NCI-H526 treated with DMSO at 0.1 percent for 48 hours (cell line): ENCODE measurements at regions not wholly inside any gene's neighbourhood (a gene's known extent, or its start where the extent isn't known, plus 50 kb on each side); places are given as distances from the start of the nearest gene placed in this dataset.
A peak's percentile ranks its signal among the peaks of the same experiment; 100 is the strongest.

Experiments used
- DNase-seq: peaks from one replicate; lab custom pipeline; 2025; lab: John Stamatoyannopoulos, UW

DNA sequence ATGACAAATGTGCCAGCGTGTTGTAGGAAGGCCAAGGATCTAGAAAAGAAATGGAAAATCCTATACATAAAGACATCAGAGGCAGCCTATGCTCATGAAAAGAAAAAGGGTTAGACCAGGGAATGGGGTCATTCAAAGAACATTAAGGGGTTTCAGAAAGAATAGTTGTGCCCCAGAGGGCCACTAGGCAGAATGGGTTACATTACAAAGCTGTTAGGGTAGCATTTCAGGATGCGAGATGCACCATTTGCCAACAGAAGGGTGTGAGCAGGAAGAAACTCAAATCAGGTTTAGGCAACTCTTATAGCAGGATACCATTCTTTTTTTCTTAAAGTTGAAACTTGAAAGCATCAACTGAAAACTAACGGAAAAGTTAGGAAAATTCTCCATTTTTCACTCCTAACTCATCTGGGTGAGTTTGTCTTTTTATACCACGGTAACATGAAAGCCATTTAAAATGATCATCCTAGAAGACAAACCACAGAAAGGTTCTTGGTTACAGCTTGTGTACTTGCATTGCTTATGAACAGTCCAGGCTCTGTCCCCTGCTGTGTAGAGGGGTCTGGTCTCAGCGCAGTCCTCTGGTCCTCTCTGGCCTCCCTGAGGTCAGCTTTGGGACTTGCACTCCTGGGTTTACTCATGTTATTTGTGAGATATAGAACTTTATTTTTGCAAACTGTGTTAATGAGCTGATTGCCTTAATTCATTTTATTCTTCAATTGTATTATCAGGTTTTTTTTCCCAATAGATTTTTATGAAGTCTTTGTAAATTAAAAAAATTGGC, 209.1 kb downstream of the DACT1 start:
- DNase-seq: no peak

DNA sequence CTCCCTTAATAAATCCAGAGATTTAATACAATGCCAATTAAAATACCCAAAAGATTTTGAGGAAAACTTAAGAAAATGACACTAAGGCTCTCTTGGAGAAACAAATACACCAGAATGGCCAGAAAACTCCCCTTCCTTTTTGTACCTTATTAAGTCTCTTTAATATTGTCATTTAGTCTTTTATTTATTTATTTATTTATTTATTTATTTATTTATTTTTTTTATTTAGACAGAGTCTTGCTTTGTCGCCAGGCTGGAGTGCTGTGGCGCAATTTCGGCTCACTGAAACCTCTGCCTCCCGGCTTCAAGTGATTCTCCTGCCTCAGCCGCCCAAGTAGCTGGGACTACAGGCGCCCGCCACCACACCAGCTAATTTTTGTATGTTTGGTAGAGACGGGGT, 210.6 kb downstream of the DACT1 start:
- DNase-seq: no peak

DNA sequence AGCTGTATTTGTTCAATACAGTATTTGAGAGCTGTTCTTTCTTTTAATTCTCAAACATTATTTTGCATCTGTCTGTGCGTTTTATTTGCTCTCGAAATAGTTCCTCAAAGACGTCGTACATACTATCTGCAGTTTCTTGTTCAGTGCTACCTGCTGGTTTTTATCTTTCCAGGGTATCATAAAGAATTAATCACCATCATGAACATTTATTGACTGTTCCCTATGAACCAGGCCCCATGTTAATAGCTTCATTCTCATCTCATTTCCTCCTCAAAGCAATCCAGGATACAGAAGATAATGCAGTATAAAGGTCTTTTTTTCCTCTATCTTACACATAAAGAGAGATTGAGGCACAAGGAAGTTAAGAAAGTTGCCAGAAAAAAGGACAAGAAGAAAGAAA, 211.8 kb downstream of the DACT1 start:
- no peak for DNase-seq

DNA sequence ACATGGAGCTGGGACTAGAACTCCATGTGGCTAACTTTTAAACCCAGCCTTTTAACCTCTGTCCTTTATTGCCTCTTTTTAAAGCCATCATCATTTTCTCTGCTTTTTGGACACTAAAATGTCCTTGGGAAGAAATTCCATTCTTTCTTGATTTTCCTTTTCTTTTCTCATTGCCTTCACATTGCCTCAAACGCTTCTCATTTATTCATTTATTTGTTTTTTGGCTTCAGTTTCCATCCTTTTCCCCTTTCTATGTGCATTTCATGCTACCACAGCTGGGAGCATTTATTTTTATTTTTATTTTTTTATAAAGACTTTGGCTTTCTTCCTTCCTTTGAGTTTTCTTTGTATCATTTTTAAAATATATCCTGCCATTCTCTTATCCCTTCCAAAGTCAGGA, 212.2 kb downstream of the DACT1 start:
- DNase-seq: no peak

DNA sequence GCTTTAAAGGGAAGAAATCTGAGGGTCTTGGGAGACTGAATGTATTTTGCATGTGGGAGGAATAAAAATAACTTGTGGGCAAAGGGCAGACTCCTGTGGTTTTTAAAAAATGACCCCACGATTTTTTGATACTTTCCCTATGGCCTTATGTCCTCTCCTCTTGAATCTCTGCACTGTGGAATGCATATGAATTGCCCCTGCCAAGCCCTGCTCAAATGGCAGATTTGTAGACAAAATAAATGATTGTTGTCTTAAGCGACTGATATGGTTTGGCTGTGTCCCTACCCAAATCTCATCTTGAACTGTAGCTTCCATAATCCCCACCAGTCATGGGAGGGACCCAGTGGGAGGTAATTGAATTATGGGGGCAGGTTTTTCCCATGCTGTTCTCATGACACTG, 223.8 kb downstream of the DACT1 start:
- no peak for DNase-seq

DNA sequence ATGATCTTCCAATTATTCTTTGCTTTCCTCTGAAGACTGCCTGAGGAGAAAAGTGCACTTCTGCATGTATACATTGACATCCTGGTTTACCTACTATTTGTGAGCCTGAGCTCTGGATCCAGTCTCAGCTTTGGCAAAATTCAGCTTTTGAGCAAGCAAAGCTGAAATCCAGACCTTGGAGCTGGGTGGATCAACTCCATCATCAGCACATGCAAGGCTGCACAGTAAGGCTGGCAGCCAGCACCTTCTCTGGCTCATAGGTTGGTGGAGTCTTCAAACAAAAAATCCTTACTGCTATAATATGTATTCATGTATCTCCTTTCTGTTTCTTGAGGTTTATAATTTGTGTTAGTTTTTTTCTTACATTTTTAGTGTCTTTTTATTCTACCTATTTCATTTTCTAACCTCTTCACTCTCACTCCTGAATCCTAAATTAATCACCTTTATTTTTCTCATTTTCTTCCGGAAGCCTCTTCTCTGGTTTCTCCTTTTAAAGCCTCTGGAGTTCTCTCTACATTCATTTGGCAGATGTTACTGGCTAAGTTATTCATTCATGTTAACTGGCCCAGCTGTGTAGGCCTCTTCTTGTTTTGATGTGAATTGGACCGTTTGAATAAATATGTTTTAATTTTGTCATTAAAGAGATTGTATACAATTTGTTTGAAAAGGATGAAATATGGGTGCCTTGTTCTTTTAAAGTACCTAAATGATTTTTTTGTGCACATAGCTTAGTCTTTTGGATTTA, 224.8 kb downstream of the DACT1 start:
- no peak for DNase-seq

DNA sequence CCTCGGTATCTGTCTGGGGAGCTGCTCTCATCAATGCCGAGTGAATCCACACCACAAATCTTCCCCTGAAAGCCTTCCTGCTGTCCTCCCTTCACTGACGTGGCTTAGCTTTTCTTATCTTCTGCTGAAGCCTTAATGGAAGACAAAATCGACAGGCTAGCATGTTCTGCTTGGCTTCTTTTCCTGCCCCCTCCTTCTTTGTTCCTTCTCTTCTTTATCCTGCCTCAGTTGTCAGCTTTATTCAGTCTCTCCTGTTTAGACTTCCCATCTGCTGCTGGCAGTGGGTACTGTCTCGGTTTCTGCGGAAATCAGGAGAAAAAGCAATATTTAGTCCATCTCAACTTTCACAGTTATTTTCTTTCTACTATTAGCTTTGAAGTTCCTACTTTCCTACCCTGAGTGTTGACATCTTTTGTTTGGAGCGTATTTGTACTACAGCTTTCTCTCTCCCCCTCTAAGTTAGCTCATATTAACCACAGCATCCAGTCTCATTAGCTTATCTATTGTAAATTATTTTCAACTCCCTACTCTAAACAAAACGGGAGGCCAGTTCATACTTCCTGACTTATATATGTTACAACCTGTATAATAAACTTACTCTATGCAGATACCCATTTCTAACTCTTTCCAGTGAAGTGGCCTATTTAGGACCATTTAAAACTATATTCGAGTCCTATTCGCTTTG, 226.0 kb downstream of the DACT1 start:
- no peak for DNase-seq

DNA sequence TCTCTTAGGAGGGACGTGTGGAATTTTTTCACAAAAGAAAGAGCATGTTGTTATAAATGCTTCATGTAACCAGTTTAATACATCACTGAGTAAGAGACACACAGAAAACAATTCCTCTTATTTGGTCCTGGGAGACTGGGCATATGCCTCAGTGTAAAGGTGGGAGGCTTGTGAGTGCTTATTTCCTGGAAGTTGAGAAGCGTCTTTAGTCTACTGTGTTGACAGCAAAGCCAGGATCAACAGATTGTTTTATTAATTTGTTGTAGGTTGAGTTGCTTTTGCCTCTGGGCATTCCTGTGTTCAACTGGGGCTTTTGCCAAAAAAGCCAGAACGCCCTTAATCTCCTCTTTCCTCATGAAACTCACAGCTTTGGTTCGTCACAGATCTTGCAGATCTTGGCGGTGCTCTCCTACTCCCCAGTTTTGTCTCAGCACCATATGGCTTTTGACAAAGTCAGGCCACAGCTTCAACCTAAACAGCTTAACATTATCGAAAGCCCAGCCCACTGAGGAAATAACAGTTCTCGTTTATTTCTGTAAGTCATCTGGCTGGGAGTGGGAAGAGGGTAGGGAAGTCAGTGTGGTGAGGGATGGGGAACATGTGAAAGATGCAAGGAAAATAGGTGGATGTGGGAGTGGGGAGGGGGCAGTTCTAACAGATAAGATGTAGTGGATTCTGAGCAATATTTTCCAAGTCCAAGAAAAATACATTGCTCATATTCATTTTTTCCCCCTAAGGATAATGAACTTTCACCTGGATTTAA, 227.2 kb downstream of the DACT1 start:
- no peak for DNase-seq

DNA sequence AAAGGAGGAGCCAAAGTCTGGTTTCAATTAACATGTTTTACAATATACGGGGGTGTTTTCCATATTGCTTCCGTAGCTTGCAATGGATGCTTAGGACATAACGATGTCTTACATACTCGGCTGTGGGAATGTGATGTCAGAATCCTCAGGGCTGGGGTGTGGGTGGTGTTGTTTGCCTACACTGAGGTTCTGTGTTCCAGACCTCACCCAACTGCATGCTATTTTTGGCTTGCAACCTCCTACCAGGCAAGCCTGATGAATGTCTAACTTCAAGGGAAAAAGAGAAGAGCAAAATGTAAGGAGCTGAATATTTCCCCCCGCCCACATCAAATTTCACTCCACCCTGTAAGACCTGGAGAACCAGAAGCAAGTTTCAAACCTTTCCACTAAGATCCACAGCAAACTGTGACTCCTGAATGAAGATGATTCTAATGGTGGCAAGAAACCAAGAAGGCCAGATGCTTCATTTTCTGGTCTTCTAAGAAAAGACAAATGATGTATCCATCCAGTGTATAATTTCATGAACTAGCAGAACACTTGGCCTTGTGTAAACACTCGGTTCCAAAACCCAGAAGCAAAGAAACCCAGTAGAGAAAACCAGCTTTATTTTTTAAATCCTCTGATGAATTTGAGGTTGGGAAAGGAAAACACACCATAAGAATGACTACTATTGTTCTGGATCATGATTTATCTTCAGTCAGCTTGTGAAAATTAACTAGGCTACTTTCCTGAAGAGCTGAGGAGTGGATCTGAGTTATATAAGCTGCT, 227.9 kb downstream of the DACT1 start:
- DNase-seq: no peak

DNA sequence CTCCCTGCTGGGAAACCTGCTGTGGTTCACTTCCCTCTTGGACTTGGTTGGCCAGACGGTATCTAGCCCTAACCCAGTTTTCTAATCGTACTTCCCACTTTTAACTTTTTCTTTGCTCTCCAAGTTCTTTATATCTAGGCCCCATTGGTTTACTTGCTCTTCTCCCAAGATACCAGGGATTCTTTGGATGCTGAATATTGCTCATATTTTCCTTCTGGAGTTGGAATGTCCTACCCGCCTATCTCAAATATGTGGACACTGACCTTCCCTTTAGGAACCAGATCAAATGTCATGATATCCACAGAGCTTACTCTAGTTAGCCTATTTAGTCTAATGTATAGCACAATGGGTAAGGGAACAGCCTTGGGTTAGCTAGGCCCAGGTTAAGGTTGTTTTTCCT, 228.6 kb downstream of the DACT1 start:
- DNase-seq: no peak

DNA sequence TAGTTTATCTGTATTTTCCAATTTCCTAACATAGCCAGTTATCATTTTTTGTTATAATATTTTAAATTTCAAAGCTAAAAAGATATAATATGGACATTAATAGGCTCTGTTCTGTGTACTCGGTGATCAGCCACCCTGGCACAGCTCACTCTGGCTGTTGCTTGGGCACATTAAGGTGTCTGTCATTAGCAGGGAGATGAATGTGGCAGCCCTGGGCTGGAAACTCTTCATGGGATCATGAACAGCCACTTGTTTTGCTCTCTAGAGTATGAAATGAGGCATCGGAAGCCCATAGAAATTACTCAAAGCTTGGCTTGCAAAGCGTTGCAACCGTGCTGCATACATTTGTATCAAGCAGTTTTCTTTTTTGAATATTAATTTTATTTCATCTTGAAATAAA, 233.2 kb downstream of the DACT1 start:
- no peak for DNase-seq

DNA sequence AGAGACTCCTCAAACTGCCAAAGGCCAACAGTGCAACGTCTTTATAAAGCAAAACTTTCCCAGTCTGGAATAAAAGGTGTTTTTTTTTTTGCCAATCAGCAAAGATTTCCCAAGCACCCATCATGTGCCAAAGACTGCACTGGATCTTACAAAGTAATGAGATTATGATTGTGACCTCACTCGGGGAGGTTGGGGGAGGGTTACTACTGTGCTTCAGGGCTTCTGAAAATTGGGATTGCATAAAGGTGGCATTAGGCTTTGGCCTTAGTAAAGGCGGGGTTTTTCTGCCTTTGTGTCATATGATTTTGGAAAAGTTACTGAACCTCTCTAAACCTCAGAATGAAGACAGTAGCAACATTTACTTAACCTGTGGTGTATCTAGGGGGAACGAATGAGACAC, 233.8 kb downstream of the DACT1 start:
- DNase-seq: no peak

DNA sequence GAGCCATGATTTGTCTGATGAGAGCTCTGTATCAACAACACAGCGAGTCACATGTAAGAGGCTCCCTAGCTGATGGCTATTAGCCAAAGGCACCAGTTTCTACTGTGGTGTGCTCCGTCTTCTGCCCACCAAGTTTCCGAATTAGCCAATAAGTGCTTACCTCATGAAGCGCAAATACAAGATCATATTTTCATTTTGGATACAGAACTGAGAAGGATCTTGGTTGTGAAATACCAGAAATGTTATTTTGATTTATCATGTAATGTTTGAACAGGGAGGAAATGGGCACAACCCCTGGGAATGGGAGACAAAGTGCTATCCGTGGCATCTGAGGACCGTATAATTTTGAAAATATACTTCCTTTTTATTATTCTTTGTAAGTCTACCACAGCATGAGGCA, 234.3 kb downstream of the DACT1 start:
- DNase-seq: no peak

DNA sequence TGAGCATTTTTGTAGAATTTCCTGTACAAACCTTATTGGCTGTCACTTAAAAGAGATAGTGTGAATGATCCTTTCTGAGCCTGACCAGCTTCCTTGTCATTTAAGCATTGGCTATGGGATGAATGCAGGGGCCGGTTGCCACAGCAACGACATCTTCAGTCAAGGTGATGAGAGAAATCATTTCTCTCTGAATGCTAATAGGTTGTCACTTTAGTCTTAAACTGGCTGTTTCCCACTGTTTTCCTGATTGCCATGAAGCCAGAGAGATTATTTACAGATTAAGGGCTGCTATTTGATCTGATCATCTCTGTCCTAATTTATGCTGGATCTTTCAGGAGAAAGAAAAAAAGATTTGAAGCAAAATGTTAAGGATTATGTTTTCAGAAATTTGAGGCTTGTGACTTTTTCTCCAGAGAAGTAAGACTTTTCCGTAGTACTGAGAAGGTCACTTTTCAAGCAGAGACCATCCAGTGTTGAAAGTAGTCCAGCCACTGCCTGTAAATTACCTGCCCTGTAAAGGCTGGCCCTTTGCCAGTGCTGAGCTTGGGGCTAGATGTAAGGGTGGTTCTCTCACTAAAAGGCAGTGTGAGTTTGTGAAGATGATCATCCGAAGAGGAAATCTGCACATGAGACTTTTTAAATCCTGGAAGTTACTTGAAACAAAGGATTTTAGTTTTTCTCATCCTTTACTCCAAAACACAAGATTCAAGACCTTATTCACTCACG, 235.6 kb downstream of the DACT1 start:
- no peak for DNase-seq

DNA sequence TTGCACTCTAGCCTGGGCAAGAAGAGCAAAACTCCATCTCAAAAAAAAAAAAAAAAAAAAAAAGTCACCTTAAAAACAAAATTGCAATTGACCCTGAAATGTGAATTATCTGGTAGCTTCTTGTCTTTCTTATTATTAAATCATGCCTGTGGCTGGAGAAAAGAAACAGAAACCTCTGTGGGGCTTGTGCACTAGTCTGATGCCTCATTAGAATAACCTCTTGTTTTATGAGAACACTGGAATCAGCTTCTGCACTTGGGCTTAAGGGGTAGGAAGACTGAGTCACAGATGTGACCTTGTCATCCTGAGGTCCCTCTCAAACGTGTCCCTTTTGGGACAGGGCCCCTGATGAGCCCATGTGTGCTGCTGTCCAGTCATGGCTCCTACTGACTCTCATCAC, 237.9 kb downstream of the DACT1 start:
- no peak for DNase-seq

DNA sequence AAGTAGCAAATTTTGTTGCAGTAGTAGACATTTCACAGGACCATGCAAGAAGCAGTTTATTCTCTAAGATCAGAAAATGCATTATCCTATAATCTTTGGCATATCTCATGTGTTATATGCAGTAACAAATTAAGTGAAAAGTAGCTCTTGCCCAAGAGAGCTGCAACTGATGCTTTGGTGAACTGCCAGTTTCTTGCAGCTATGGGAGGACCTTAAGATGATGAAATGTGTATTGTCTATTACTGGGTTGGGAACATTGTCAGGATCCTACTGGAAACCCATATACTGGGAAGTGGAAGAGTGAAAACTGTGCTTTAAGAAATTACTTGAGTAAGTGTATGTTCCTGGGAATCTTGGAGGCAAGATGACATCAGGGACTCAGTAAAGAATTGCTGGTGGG, 238.8 kb downstream of the DACT1 start:
- no peak for DNase-seq

DNA sequence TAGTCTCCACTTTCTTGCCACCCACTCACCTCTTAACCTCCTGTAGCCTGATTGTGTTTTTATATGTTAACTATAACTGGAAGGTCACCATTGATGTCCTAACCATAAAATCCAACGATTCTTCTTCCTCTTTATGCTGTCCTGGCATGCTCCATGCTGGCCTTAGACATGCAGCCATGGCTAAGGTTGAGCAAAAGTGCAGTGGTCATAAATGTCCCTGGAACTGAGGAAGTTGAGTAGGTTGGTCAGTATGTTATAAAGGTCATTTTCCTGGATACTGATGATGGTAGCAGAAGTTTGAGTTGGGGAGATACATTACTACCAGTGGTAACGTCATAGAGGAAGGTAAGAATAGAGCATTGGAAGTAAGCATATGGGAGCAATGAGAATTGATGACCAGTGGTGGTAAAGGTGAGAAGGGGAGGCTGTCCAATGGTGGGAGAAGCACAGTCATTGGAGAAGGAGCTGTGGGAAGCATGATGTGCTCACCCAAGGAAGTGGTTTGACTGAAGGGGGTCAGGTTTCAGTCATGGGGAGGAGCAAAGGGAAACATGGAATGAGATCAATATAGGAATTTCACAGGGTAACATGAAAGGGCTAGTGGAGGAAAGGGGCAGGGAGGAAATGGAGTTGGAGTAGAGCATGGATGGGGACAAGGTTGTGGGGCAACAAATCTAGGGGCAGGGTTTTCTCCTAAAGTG, 240.8 kb downstream of the DACT1 start:
- no peak for DNase-seq

DNA sequence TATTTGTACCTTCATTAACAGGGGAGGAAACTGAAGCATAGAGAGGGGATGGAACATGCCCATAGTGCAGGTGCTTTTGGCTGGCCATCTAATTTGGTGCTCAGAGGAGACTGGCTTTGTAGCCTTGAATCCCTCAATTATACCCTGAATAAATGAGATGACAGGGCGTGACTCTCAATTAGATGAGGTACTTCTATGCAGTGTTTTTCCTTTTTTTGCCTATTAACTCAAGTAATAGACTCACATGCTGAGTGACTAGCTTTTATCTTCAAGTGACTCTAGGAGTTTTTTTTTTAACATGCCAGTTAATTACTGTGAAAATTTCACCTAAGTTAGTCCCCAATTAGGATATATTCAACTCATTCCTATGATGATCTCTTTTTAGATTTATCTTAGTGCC, 243.7 kb downstream of the DACT1 start:
- DNase-seq: no peak

DNA sequence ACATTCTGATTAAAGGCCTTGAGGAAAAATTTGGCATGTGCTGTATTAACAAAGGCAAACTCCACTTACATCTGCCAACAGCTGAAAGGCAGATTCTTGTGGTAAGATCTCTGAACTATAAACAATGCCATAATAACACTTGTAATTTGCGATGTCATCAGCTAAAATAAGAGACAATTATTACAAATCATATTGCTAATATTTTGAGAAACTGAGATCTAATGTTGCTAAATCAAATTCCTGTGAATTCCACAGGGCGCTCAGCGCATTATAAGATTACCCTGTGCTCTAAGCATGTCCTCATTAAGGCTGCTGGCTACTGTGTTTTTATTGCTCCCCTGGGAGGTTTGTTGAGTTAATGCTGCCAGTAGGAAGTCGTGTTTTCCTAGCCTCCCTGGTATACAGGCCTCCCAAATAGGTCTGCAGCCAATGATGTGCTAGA, 244.8 kb downstream of the DACT1 start:
- peak; percentile 59 for DNase-seq

DNA sequence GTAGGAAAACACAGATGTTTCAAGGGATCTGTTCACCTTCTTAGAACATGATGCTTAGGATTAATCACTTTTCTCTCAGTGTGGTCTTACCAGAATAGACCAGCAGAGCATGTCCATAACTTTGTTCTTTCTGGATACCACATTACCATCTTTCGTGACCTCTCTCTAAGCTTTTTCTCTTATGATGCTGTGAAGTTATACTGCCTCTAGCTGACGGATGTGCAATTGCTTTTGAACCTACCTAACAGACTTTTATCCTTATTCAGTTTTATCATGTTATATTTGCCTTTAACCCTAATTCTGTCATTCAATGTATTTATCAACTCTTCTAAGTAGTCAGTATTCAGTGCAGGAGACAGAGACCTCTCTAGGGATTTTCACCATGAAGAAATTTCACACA, 246.7 kb downstream of the DACT1 start:
- DNase-seq: no peak
